Naive thymus-derived CD4-positive, alpha-beta T cell (primary cell): ENCODE measurements at regions not wholly inside any gene's neighbourhood (a gene's known extent, or its start where the extent isn't known, plus 50 kb on each side); places are given as distances from the start of the nearest gene placed in this dataset.

Experiments
- ATAC-seq: fragments of 150-1000 bp; cut with Tn5 transposase; 2 replicates; pipeline ENCODE4 v1.10.0; 2021; ENCODE audit warnings: mild to moderate bottlenecking, moderate library complexity
- CTCF ChIA-PET: fragments of 350-600 bp; sonication (Branson Sonifier 250); formaldehyde crosslinking; loops from one replicate; lab custom pipeline; 2021; ENCODE audit warnings: antibody characterized with exemption; lab: Charles Lee
- POLR2A ChIA-PET: fragments of 350-600 bp; sonication (Branson Sonifier 250); formaldehyde crosslinking; loops from one replicate; lab custom pipeline; 2021; ENCODE audit warnings: antibody characterized with exemption, inconsistent platforms; lab: Charles Lee
- DNase-seq, 9 donors: peaks; one replicate each; pipeline versions ENCODE4 v3.0.0 to v3.0.0-alpha.2; 2020 to 2022; ENCODE audit warnings: mixed read lengths in 1 of 9
- H3K27ac ChIP-seq: one replicate; pipeline ENCODE4 v1.7.0; 2013; ENCODE audit warnings: mild to moderate bottlenecking, low read depth, low read length, moderate library complexity
- H3K27me3 ChIP-seq, 2 donors: one replicate each; pipeline ENCODE4 v1.7.0; 2013; ENCODE audit warnings: low read length in 2 of 2, mild to moderate bottlenecking in 2 of 2, moderate library complexity in 2 of 2; ENCODE audit not compliant: control insufficient read depth in 2 of 2, insufficient read depth in 2 of 2
- H3K36me3 ChIP-seq, 3 experiments: 1 replicate in 2 of 3; 2 replicates in 1 of 3; pipeline ENCODE4 v1.7.0; 2013; ENCODE audit warnings: low read length in 3 of 3, mild to moderate bottlenecking in 3 of 3, moderate library complexity in 1 of 3; ENCODE audit not compliant: insufficient read depth in 3 of 3, control insufficient read depth in 2 of 3
- H3K4me1 ChIP-seq, 2 donors: one replicate each; pipeline ENCODE4 v1.7.0; 2013; ENCODE audit warnings: low read length in 2 of 2, mild to moderate bottlenecking in 2 of 2, moderate library complexity in 1 of 2; ENCODE audit not compliant: control insufficient read depth in 2 of 2, insufficient read depth in 2 of 2
- H3K4me3 ChIP-seq: 2 replicates; pipeline ENCODE4 v1.7.0; 2013; ENCODE audit warnings: mild to moderate bottlenecking, low read length
- H3K9me3 ChIP-seq, 3 experiments: 1 replicate in 2 of 3; 2 replicates in 1 of 3; pipeline ENCODE4 v1.7.0; 2013; ENCODE audit warnings: low read length in 3 of 3; ENCODE audit not compliant: control insufficient read depth in 2 of 3
- H3K27ac Mint-ChIP-seq, 9 donors: one replicate each; pipeline ENCODE4 v1.8.0; 2020 to 2022; ENCODE audit warnings: mixed read lengths in 9 of 9, mild to moderate bottlenecking in 8 of 9, moderate library complexity in 5 of 9, inconsistent platforms in 2 of 9
- H3K27me3 Mint-ChIP-seq, 5 donors: one replicate each; pipeline ENCODE4 v1.8.0; 2021 to 2022; ENCODE audit warnings: mixed read lengths in 5 of 5, mild to moderate bottlenecking in 1 of 5
- H3K36me3 Mint-ChIP-seq, 5 donors: one replicate each; pipeline ENCODE4 v1.8.0; 2020 to 2022; ENCODE audit warnings: mixed read lengths in 5 of 5, mild to moderate bottlenecking in 3 of 5, inconsistent platforms in 1 of 5
- H3K4me1 Mint-ChIP-seq, 7 donors: one replicate each; pipeline ENCODE4 v1.8.0; 2020 to 2022; ENCODE audit warnings: mixed read lengths in 7 of 7, mild to moderate bottlenecking in 3 of 7, inconsistent platforms in 1 of 7
- H3K4me3 Mint-ChIP-seq, 10 donors: one replicate each; pipeline ENCODE4 v1.8.0; 2020 to 2022; ENCODE audit warnings: mild to moderate bottlenecking in 10 of 10, mixed read lengths in 10 of 10, moderate library complexity in 6 of 10, inconsistent platforms in 2 of 10
- H3K9me3 Mint-ChIP-seq, 11 donors: one replicate each; pipeline ENCODE4 v1.8.0; 2020 to 2022; ENCODE audit warnings: mixed read lengths in 11 of 11, mild to moderate bottlenecking in 4 of 11, inconsistent platforms in 1 of 11, moderate library complexity in 1 of 11
- intact Hi-C, 2 donors: fragments of 100-400 bp; cut with micrococcal nuclease; formaldehyde crosslinking; loops; one replicate each; pipeline ENCODE4 v1.15.1; 2023

DNA sequence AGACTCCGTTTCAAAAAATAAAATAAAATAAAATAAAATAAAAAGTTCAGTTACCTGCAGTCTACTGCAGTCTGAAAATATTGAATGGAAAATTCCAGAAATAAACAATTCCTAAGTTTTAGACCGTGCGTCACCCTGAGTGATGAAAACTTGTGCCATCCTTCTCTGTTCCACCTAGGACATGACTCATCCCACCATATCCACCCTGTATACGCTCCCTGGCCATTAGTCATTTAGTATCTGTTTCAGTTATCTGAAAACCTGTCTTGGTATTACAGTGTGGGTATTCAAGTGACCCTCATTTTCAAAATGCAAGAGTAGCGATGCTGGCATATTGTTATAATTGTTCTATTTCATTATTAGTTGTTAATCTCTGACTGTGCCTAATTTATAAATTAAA is 51.8 kb upstream of the TEX48 start:
- H3K9me3 ChIP-seq, result no peaks in the 10 kb centered on the region
- H3K4me3 ChIP-seq, result no peak overlapping the region
- H3K27ac Mint-ChIP-seq, result no peak overlapping the region
- intact Hi-C loops, result no loop called here
- H3K27me3 Mint-ChIP-seq, result no peaks in the 10 kb centered on the region
- peaks cover 9 to 40% (median 27%) of the 10 kb centered on the region in 7 donors for H3K4me1 Mint-ChIP-seq
- no peak for ATAC-seq
- H3K4me3 Mint-ChIP-seq, result no peak overlapping the region
- peaks cover 0 to 9% (median 0%) of the 10 kb centered on the region in 11 donors for H3K9me3 Mint-ChIP-seq
- H3K27me3 ChIP-seq, result no peaks in the 10 kb centered on the region
- H3K27ac ChIP-seq, result no peak overlapping the region
- H3K36me3 Mint-ChIP-seq, result peaks cover 0 to 43% (median 0%) of the 10 kb centered on the region in 5 donors
- CTCF ChIA-PET, result interaction anchor here (12.6 kb wide), 1 partner anchor 174 kb away, joined by 151 read pairs; no protein-coding TSS in a partner anchor
- H3K4me1 ChIP-seq, result peaks cover 28 to 32% of the 10 kb centered on the region in 2 donors
- no peak for DNase-seq
- H3K36me3 ChIP-seq, result no peaks in the 10 kb centered on the region
- POLR2A ChIA-PET, result no interaction called here

DNA sequence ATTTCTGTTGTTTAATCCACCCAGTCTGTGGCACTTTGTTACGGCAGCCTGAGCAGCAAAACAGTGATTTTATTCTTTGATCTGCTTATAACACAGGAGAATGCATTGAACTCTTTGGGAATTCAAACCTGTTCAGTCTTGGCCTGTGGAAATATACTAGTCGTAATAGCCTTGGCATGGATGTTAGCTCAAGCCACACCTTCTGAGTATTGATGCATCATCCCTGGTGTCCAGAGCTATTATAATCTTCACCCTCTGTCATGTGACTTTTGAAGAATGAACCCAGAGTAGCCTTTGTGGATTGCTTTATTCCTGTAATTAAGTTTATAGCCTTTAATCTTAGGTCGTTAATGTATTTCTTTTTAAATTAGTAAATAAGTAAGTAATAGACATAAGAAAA is 50.8 kb upstream of the TEX48 start:
- Histone ChIP-seq H3K4me3 (no peak overlapping the region), H3K9me3 (no peaks in the 10 kb centered on the region), H3K36me3 (no peaks in the 10 kb centered on the region), H3K4me1 (peaks cover 23 to 27% of the 10 kb centered on the region in 2 donors), H3K27ac (no peak overlapping the region), H3K27me3 (no peaks in the 10 kb centered on the region)
- intact Hi-C loops, result no loop called here
- Mint-ChIP-seq H3K27ac (no peak overlapping the region), H3K9me3 (peaks cover 0 to 13% (median 0%) of the 10 kb centered on the region in 11 donors), H3K27me3 (no peaks in the 10 kb centered on the region), H3K4me1 (peaks cover 7 to 35% (median 18%) of the 10 kb centered on the region in 7 donors), H3K4me3 (no peak overlapping the region), H3K36me3 (peaks cover 0 to 50% (median 0%) of the 10 kb centered on the region in 5 donors)
- no peak for ATAC-seq
- ChIA-PET CTCF (interaction anchor here (12.6 kb wide), 1 partner anchor 175 kb away, joined by 151 read pairs; no protein-coding TSS in a partner anchor), POLR2A (no interaction called here)
- no peak for DNase-seq
